Parathyroid adenoma (tissue), 2 donors: ENCODE measurements at regions not wholly inside any gene's neighbourhood (a gene's known extent, or its start where the extent isn't known, plus 50 kb on each side); places are given as distances from the start of the nearest gene placed in this dataset.
A peak's percentile ranks its signal among the peaks of the same experiment; 100 is the strongest.

Experiments used
- H2AFZ ChIP-seq: fragments of 300-600 bp; sonication (generic); one replicate; pipeline ENCODE4 v1.7.0; 2017; ENCODE audit warnings: antibody characterized with exemption, mild to moderate bottlenecking
- H3K27ac ChIP-seq: fragments of 300-600 bp; sonication (generic); one replicate; pipeline ENCODE4 v1.7.0; 2017
- H3K27me3 ChIP-seq: fragments of 300-600 bp; sonication (generic); one replicate; pipeline ENCODE4 v1.7.0; 2017; ENCODE audit warnings: low read length; ENCODE audit not compliant: control insufficient read depth, insufficient read depth
- H3K36me3 ChIP-seq: fragments of 300-600 bp; sonication (generic); one replicate; pipeline ENCODE4 v1.7.0; 2017; ENCODE audit warnings: low read length; ENCODE audit not compliant: control insufficient read depth, insufficient read depth
- H3K4me1 ChIP-seq: fragments of 300-600 bp; sonication (generic); one replicate; pipeline ENCODE4 v1.7.0; 2017; ENCODE audit warnings: control low read depth
- H3K4me2 ChIP-seq: fragments of 300-600 bp; sonication (generic); one replicate; pipeline ENCODE4 v1.7.0; 2017; ENCODE audit warnings: low read length
- H3K4me3 ChIP-seq: fragments of 300-600 bp; sonication (generic); one replicate; pipeline ENCODE4 v1.7.0; 2017; ENCODE audit warnings: low read depth, low read length
- H3K79me2 ChIP-seq: fragments of 300-600 bp; sonication (generic); one replicate; pipeline ENCODE4 v1.7.0; 2017; ENCODE audit warnings: control low read depth
- H3K9ac ChIP-seq: fragments of 300-600 bp; sonication (generic); one replicate; pipeline ENCODE4 v1.7.0; 2017; ENCODE audit warnings: mild to moderate bottlenecking
- H3K9me3 ChIP-seq: fragments of 300-600 bp; sonication (generic); one replicate; pipeline ENCODE4 v1.7.0; 2017; ENCODE audit warnings: low read length; ENCODE audit not compliant: control insufficient read depth
- TF ChIP-seq, protein P1 (sequence below): fragments of 300-600 bp; sonication (generic); IDR thresholded peaks from one replicate; pipeline ENCODE4 v1.7.0; 2017; ENCODE audit warnings: antibody characterized with exemption, mild to moderate bottlenecking
- donor health status: primary hyperparathyroidism.

GRCh38 chr5:173735184-173735583 lies 118.7 kb upstream of the BOD1 start:
- H3K79me2 ChIP-seq: no peaks in the 10 kb centered on the region
- no peaks in the 10 kb centered on the region for H3K27me3 ChIP-seq
- peak overlapping the region; percentile 57 for H3K27ac ChIP-seq
- H3K4me1 ChIP-seq: peaks cover 39% of the 10 kb centered on the region
- no peak overlapping the region for H3K4me3 ChIP-seq
- TF ChIP-seq, protein P1, sequence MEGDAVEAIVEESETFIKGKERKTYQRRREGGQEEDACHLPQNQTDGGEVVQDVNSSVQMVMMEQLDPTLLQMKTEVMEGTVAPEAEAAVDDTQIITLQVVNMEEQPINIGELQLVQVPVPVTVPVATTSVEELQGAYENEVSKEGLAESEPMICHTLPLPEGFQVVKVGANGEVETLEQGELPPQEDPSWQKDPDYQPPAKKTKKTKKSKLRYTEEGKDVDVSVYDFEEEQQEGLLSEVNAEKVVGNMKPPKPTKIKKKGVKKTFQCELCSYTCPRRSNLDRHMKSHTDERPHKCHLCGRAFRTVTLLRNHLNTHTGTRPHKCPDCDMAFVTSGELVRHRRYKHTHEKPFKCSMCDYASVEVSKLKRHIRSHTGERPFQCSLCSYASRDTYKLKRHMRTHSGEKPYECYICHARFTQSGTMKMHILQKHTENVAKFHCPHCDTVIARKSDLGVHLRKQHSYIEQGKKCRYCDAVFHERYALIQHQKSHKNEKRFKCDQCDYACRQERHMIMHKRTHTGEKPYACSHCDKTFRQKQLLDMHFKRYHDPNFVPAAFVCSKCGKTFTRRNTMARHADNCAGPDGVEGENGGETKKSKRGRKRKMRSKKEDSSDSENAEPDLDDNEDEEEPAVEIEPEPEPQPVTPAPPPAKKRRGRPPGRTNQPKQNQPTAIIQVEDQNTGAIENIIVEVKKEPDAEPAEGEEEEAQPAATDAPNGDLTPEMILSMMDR: no peak
- peak overlapping the region; percentile 72 for H2AFZ ChIP-seq
- H3K9ac ChIP-seq: no peak overlapping the region
- H3K4me2 ChIP-seq: no peak overlapping the region
- H3K9me3 ChIP-seq: no peaks in the 10 kb centered on the region
- no peaks in the 10 kb centered on the region for H3K36me3 ChIP-seq

GRCh38 chr5:173735691-173736090 lies 119.2 kb upstream of the BOD1 start:
- Histone ChIP-seq H3K4me2 (no peak overlapping the region), H2AFZ (peak overlapping the region; percentile 72), H3K9me3 (no peaks in the 10 kb centered on the region), H3K27me3 (no peaks in the 10 kb centered on the region), H3K79me2 (no peaks in the 10 kb centered on the region), H3K27ac (peak overlapping the region; percentile 57), H3K9ac (no peak overlapping the region), H3K4me3 (no peak overlapping the region), H3K36me3 (no peaks in the 10 kb centered on the region), H3K4me1 (peaks cover 39% of the 10 kb centered on the region)
- TF ChIP-seq, protein P1: no peak

- Histone ChIP-seq H3K4me2 (no peak overlapping the region), H3K4me3 (no peak overlapping the region), H3K27ac (peak overlapping the region; percentile 9), H3K27me3 (no peaks in the 10 kb centered on the region), H3K79me2 (no peaks in the 10 kb centered on the region), H3K4me1 (peaks cover 39% of the 10 kb centered on the region), H2AFZ (no peak overlapping the region), H3K36me3 (no peaks in the 10 kb centered on the region), H3K9me3 (no peaks in the 10 kb centered on the region), H3K9ac (no peak overlapping the region)
- TF ChIP-seq, protein P1: no peak
Observed at GRCh38 chr5:173736374-173736773, 119.9 kb upstream of the BOD1 start.

DNA sequence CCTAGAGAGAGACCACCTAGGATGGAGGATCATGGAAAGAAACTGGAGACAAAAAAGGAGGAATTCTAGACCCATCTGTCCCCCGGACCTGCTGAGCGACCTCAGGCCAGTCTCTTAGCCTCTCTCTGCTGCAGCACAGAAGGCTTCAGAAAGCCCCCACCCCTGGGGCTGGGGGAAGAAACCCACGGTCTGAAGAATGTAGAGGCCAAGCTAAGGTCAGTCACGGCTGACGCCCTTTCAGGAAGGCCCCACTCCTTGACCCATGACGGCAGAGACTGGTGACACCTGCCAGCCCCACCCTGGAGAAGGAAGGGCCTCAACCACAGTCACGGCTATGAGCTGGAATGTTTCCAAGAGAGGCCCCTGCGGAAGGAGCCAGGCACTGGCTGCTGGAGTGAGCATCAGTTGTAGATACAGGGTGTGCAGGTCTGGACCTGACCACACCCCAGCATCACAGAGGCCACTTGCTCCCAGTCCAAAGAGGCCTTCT lies 120.5 kb upstream of the BOD1 start:
- H3K9me3 ChIP-seq: no peaks in the 10 kb centered on the region
- no peak overlapping the region for H2AFZ ChIP-seq
- no peaks in the 10 kb centered on the region for H3K27me3 ChIP-seq
- H3K27ac ChIP-seq: peak overlapping the region; percentile 9
- no peaks in the 10 kb centered on the region for H3K36me3 ChIP-seq
- no peak overlapping the region for H3K9ac ChIP-seq
- H3K4me3 ChIP-seq: no peak overlapping the region
- TF ChIP-seq, protein P1: no peak
- H3K4me1 ChIP-seq: peaks cover 39% of the 10 kb centered on the region
- no peak overlapping the region for H3K4me2 ChIP-seq
- H3K79me2 ChIP-seq: no peaks in the 10 kb centered on the region

- Histone ChIP-seq H3K27me3 (no peaks in the 10 kb centered on the region), H3K79me2 (no peaks in the 10 kb centered on the region), H3K27ac (no peak overlapping the region), H3K4me2 (no peak overlapping the region), H3K9me3 (no peaks in the 10 kb centered on the region), H3K9ac (no peak overlapping the region), H3K36me3 (no peaks in the 10 kb centered on the region), H2AFZ (no peak overlapping the region), H3K4me3 (no peak overlapping the region), H3K4me1 (peaks cover 28% of the 10 kb centered on the region)
- TF ChIP-seq, protein P1: no peak
Observed at GRCh38 chr5:173739741-173740140, 123.3 kb upstream of the BOD1 start.
